HepG2 (cell line): ENCODE measurements at regions not wholly inside any gene's neighbourhood (a gene's known extent, or its start where the extent isn't known, plus 50 kb on each side); places are given as distances from the start of the nearest gene placed in this dataset.

Experiments
- ATAC-seq: fragments of 200-7000 bp; cut with Tn5 transposase; 3 replicates; pipeline ENCODE4 v1.9.1; 2020; ENCODE audit warnings: mild to moderate bottlenecking, moderate library complexity
- BruUV-seq: library from RNA; stranded (reverse); fragments of 400-500 nt; replicated peaks from 2 replicates; lab custom pipeline; 2021; lab: Mats Ljungman, UMichigan
- CTCF ChIA-PET: fragments of 300-600 bp; formaldehyde crosslinking; extraction: SDS; loops from one replicate; lab custom pipeline; 2021; ENCODE audit warnings: low total read pairs, inconsistent platforms, low intra/inter-chr PET ratio; lab: Yijun Ruan, JAX
- POLR2A ChIA-PET: fragments of 350-600 bp; sonication (Branson Sonifier 250); formaldehyde crosslinking; loops from one replicate; lab custom pipeline; 2020; ENCODE audit warnings: antibody characterized with exemption, inconsistent platforms; lab: Yijun Ruan, JAX
- DNase-seq: peaks from one replicate; pipeline ENCODE4 v3.0.0-alpha.2; 2015; ENCODE audit warnings: low spot score
- FAIRE-seq: peaks from 3 replicates; lab custom pipeline; 2011; peaks lifted over from hg19 to GRCh38; lab: Jason Lieb, UNC
- H2AFZ ChIP-seq: one replicate; pipeline ENCODE4 v1.6.1; 2011; ENCODE audit warnings: low read length, inconsistent platforms
- H3K27ac ChIP-seq: fragments of 300-600 bp; 3 replicates; pipeline ENCODE4 v1.8.0; 2011; ENCODE audit warnings: mixed run types, mild to moderate bottlenecking, mixed read lengths, low read length, inconsistent platforms; ENCODE audit not compliant: insufficient read depth; ENCODE audit errors: extremely low read length
- H3K27me3 ChIP-seq, 2 experiments: fragments of 200-600 bp in 1 of 2; 2 replicates in 1 of 2; 3 replicates in 1 of 2; pipeline versions ENCODE4 v1.6.0 to v1.8.0; 2011; ENCODE audit warnings: low read length in 2 of 2, mild to moderate bottlenecking in 2 of 2, moderate library complexity in 2 of 2, inconsistent platforms in 1 of 2; ENCODE audit not compliant: insufficient read depth in 2 of 2, control insufficient read depth in 1 of 2
- H3K36me3 ChIP-seq, 2 experiments: fragments of 200-600 bp in 1 of 2; replicated peaks in 1 of 2; 2 replicates in 1 of 2; 3 replicates in 1 of 2; pipeline versions ENCODE4 v1.5.1 to v1.8.0; 2011; ENCODE audit warnings: low read length in 2 of 2, inconsistent platforms in 1 of 2; ENCODE audit not compliant: insufficient read depth in 2 of 2, control insufficient read depth in 1 of 2
- H3K4me1 ChIP-seq: 2 replicates; pipeline ENCODE4 v1.5.1; 2012; ENCODE audit warnings: low read length, inconsistent platforms; ENCODE audit not compliant: insufficient read depth
- H3K4me2 ChIP-seq: 2 replicates; pipeline ENCODE4 v1.6.0; 2011; ENCODE audit warnings: low read depth, low read length, inconsistent platforms
- H3K4me3 ChIP-seq, 3 experiments: fragments of 200-600 bp in 1 of 3; sonication (generic), shearing (Covaris generic) in 1 of 3; replicated peaks in 1 of 3; 2 replicates each; pipeline ENCODE4 v1.5.1; 2011 to 2016; ENCODE audit warnings: low read length in 3 of 3, inconsistent platforms in 2 of 3, low read depth in 2 of 3, mild to moderate bottlenecking in 2 of 3, control low read depth in 1 of 3, mixed read lengths in 1 of 3; ENCODE audit not compliant: insufficient read depth in 1 of 3
- H3K79me2 ChIP-seq: one replicate; pipeline ENCODE4 v1.6.1; 2011; ENCODE audit warnings: low read length, inconsistent platforms; ENCODE audit not compliant: insufficient read depth
- H3K9ac ChIP-seq: 2 replicates; pipeline ENCODE4 v1.6.0; 2011; ENCODE audit warnings: mild to moderate bottlenecking, low read depth, low read length, inconsistent platforms; ENCODE audit not compliant: insufficient read depth
- H3K9me3 ChIP-seq: 2 replicates; pipeline ENCODE4 v1.5.1; 2012; ENCODE audit warnings: mild to moderate bottlenecking, low read length
- H4K20me1 ChIP-seq: 2 replicates; pipeline ENCODE4 v1.6.0; 2011; ENCODE audit warnings: inconsistent platforms, mild to moderate bottlenecking, low read length, moderate library complexity; ENCODE audit not compliant: insufficient read depth
- GATAD1 ChIP-seq: IDR thresholded peaks from 2 replicates; pipeline ENCODE4 v1.6.1; 2016; ENCODE audit warnings: missing genetic modification reagents, missing compliant biosample characterization
- HMG20A ChIP-seq: IDR thresholded peaks from 2 replicates; pipeline ENCODE4 v1.6.1; 2016; ENCODE audit warnings: borderline replicate concordance
- KDM4B ChIP-seq: sonication (generic); formaldehyde crosslinking; IDR thresholded peaks from 2 replicates; pipeline ENCODE4 v1.4.0; 2020; ENCODE audit warnings: missing genetic modification reagents
- MYC ChIP-seq: sonication (generic); formaldehyde crosslinking; IDR thresholded peaks from 2 replicates; pipeline ENCODE4 v1.9.0; 2021; ENCODE audit warnings: missing genetic modification reagents, borderline replicate concordance
- PCBP1 ChIP-seq: fragments of 200-400 bp; formaldehyde crosslinking; IDR thresholded peaks from 2 replicates; pipeline ENCODE4 v1.6.1; 2017; ENCODE audit warnings: mild to moderate bottlenecking, low read depth, low read length, borderline replicate concordance
- PITX1 ChIP-seq: sonication (generic); formaldehyde crosslinking; IDR thresholded peaks from 2 replicates; pipeline ENCODE4 v1.5.1; 2020; ENCODE audit warnings: mild to moderate bottlenecking, missing genetic modification reagents
- RXRA ChIP-seq: sonication (generic); formaldehyde crosslinking; IDR thresholded peaks from 2 replicates; pipeline ENCODE4 v1.5.1; 2020; ENCODE audit warnings: missing genetic modification reagents
- XBP1 ChIP-seq: sonication (generic); formaldehyde crosslinking; IDR thresholded peaks from 2 replicates; pipeline ENCODE4 v1.5.0; 2020; ENCODE audit warnings: missing genetic modification reagents
- ZFP37 ChIP-seq: sonication (generic); formaldehyde crosslinking; IDR thresholded peaks from 2 replicates; pipeline ENCODE4 v1.4.0; 2020; ENCODE audit warnings: missing genetic modification reagents, borderline replicate concordance
- ZNF263 ChIP-seq: sonication (generic); formaldehyde crosslinking; IDR thresholded peaks from 2 replicates; pipeline ENCODE4 v1.4.0; 2020; ENCODE audit warnings: missing genetic modification reagents
- ZNF350 ChIP-seq: sonication (generic); formaldehyde crosslinking; IDR thresholded peaks from 2 replicates; pipeline ENCODE4 v1.4.0; 2020; ENCODE audit warnings: mild to moderate bottlenecking, low read depth, missing genetic modification reagents, borderline replicate concordance
- ZNF672 ChIP-seq: sonication (generic); formaldehyde crosslinking; IDR thresholded peaks from 2 replicates; pipeline ENCODE4 v1.8.1; 2022; ENCODE audit warnings: missing genetic modification reagents
- ZNF777 ChIP-seq: sonication (generic); formaldehyde crosslinking; IDR thresholded peaks from 2 replicates; pipeline ENCODE4 v1.4.0; 2020; ENCODE audit warnings: missing genetic modification reagents
- ZSCAN9 ChIP-seq: IDR thresholded peaks from 2 replicates; pipeline ENCODE4 v1.6.1; 2016; ENCODE audit warnings: borderline replicate concordance
- WGBS: methylation state at CpG from one replicate; pipeline ENCODE4 v1.1.6; 2017; ENCODE audit warnings: low lambda C conversion rate; 5-methylcytosine and 5-hydroxymethylcytosine counted together
- in situ Hi-C: cut with HindIII; loops from 2 replicates; pipeline ENCODE4 v1.10.0; 2017; ENCODE audit warnings: low pct_unique_long_range_greater_than_20kb; ENCODE audit not compliant: extremely low pct_ligation_motif_present
- intact Hi-C: fragments of 100-400 bp; cut with micrococcal nuclease; formaldehyde crosslinking; loops from one replicate; pipeline ENCODE4 v1.10.0; 2022; ENCODE audit not compliant: unreplicated experiment
- TF ChIP-seq, protein P1 (sequence below): sonication (generic); formaldehyde crosslinking; IDR thresholded peaks from 2 replicates; pipeline ENCODE4 v1.4.0; 2020; ENCODE audit warnings: missing genetic modification reagents
- TF ChIP-seq, protein P2 (sequence below): sonication (generic); formaldehyde crosslinking; IDR thresholded peaks from 2 replicates; pipeline ENCODE4 v1.5.0; 2020; ENCODE audit warnings: missing genetic modification reagents

DNA sequence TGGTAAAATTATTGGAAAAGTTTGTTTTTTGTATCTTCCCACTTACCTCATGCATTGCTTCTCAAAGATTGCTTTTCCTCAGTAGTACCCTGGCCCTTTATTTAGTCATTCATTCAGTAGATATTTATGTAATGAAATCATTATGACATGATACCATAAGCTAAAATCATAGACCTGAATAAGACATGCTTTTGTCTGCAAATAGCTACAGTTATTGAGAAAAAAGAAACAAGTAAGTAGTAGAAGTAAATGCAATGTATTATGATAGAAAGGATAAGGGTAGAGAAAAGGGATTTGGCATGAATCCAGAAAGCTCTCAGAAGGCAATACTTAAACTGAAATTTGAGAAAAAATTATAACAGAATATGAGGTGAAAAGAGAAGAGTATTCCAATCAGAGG, 352.5 kb downstream of the GPM6A start:
- H3K27ac ChIP-seq, result no peak overlapping the region
- ChIA-PET POLR2A (no interaction called here), CTCF (no interaction called here)
- no peak overlapping the region for H2AFZ ChIP-seq
- no TSS peak for BruUV-seq
- H3K4me3 ChIP-seq, result no peak overlapping the region
- no peak for DNase-seq
- TF ChIP-seq ZNF350 (CRISPR knock-in tag), result no peak
- no peak for TF ChIP-seq RXRA (CRISPR knock-in tag)
- TF ChIP-seq HMG20A, result no peak
- no peak for TF ChIP-seq ZNF777 (CRISPR knock-in tag)
- TF ChIP-seq MYC, result no peak
- no peak for TF ChIP-seq GATAD1 (CRISPR knock-in tag)
- no peak for TF ChIP-seq PITX1 (CRISPR knock-in tag)
- ATAC-seq, result no peak
- in situ Hi-C loops, result no loop called here
- no peaks in the 10 kb centered on the region for H3K36me3 ChIP-seq
- no peaks in the 10 kb centered on the region for H3K79me2 ChIP-seq
- intact Hi-C loops, result no loop called here
- H4K20me1 ChIP-seq, result no peaks in the 10 kb centered on the region
- FAIRE-seq, result no peak
- H3K4me1 ChIP-seq, result no peaks in the 10 kb centered on the region
- H3K9ac ChIP-seq, result no peak overlapping the region
- no peaks in the 10 kb centered on the region for H3K27me3 ChIP-seq
- no peak overlapping the region for H3K4me2 ChIP-seq
- peaks cover 18% of the 10 kb centered on the region; the same call in 1 of the 2 replicates for H3K9me3 ChIP-seq

DNA sequence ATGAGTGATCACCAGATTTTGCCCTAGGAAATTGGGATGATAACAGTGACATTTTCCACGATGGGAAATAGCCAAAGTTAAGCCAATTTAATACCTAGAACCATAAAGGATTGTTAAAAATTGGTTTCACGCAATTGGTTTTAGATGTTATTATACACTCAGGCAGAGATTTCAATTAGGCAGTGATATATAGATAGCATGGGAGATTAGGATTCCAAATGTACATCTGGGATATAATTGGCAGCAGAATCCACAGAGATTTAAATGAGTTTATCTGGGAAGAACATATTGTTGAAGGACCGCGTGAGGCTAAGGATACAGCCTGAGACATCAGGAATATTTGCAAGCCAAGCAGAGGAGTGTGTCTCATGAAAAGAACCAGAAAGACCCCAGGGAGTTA, 351.6 kb downstream of the GPM6A start:
- ATAC-seq (no peak), DNase-seq (no peak), FAIRE-seq (no peak)
- POLR2A ChIA-PET, result no interaction called here
- CTCF ChIA-PET, result no interaction called here
- Histone ChIP-seq H3K9ac (no peak overlapping the region), H4K20me1 (no peaks in the 10 kb centered on the region), H3K4me1 (no peaks in the 10 kb centered on the region), H3K36me3 (no peaks in the 10 kb centered on the region), H3K4me3 (no peak overlapping the region), H2AFZ (no peak overlapping the region), H3K79me2 (no peaks in the 10 kb centered on the region), H3K27me3 (no peaks in the 10 kb centered on the region), H3K4me2 (no peak overlapping the region), H3K9me3 (peaks cover 11% of the 10 kb centered on the region; the same call in 1 of the 2 replicates), H3K27ac (no peak overlapping the region)
- BruUV-seq, result no TSS peak
- intact Hi-C loops, result no loop called here
- in situ Hi-C loops, result no loop called here
- 0% methylated on average over 4 of the region's 4 CpGs for WGBS
- no peak for TF ChIP-seq ZSCAN9 (CRISPR knock-in tag)
- no peak for TF ChIP-seq ZFP37 (CRISPR knock-in tag)
- TF ChIP-seq, protein P1, sequence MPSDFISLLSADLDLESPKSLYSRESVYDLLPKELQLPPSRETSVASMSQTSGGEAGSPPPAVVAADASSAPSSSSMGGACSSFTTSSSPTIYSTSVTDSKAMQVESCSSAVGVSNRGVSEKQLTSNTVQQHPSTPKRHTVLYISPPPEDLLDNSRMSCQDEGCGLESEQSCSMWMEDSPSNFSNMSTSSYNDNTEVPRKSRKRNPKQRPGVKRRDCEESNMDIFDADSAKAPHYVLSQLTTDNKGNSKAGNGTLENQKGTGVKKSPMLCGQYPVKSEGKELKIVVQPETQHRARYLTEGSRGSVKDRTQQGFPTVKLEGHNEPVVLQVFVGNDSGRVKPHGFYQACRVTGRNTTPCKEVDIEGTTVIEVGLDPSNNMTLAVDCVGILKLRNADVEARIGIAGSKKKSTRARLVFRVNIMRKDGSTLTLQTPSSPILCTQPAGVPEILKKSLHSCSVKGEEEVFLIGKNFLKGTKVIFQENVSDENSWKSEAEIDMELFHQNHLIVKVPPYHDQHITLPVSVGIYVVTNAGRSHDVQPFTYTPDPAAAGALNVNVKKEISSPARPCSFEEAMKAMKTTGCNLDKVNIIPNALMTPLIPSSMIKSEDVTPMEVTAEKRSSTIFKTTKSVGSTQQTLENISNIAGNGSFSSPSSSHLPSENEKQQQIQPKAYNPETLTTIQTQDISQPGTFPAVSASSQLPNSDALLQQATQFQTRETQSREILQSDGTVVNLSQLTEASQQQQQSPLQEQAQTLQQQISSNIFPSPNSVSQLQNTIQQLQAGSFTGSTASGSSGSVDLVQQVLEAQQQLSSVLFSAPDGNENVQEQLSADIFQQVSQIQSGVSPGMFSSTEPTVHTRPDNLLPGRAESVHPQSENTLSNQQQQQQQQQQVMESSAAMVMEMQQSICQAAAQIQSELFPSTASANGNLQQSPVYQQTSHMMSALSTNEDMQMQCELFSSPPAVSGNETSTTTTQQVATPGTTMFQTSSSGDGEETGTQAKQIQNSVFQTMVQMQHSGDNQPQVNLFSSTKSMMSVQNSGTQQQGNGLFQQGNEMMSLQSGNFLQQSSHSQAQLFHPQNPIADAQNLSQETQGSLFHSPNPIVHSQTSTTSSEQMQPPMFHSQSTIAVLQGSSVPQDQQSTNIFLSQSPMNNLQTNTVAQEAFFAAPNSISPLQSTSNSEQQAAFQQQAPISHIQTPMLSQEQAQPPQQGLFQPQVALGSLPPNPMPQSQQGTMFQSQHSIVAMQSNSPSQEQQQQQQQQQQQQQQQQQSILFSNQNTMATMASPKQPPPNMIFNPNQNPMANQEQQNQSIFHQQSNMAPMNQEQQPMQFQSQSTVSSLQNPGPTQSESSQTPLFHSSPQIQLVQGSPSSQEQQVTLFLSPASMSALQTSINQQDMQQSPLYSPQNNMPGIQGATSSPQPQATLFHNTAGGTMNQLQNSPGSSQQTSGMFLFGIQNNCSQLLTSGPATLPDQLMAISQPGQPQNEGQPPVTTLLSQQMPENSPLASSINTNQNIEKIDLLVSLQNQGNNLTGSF (CRISPR knock-in tag), result no peak
- TF ChIP-seq ZNF672 (CRISPR knock-in tag), result no peak
- no peak for TF ChIP-seq XBP1 (CRISPR knock-in tag)
- TF ChIP-seq PCBP1, result no peak
- TF ChIP-seq, protein P2, sequence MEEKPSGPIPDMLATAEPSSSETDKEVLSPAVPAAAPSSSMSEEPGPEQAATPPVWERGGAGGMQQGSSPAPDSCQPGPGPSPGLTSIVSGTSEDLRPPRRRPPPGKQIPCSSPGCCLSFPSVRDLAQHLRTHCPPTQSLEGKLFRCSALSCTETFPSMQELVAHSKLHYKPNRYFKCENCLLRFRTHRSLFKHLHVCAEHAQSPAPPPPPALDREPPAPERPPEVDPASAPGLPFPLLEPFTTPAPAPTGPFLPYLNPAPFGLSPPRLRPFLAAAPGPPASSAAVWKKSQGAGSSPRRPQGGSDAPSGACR (CRISPR knock-in tag), result no peak
- TF ChIP-seq ZNF263 (CRISPR knock-in tag), result no peak
- no peak for TF ChIP-seq KDM4B (CRISPR knock-in tag)
